H1 (cell line): ENCODE measurements at regions not wholly inside any gene's neighbourhood (a gene's known extent, or its start where the extent isn't known, plus 50 kb on each side); places are given as distances from the start of the nearest gene placed in this dataset.

ENCODE experiments used
- CBX5 ChIP-seq: fragments of 300-800, 300-1000 bp; sonication (generic); IDR thresholded peaks from 2 replicates; pipeline ENCODE4 v1.7.1; 2016; ENCODE audit warnings: antibody characterized with exemption, low read length, low read depth
- EGR1 ChIP-seq: IDR thresholded peaks from 2 replicates; pipeline ENCODE4 v1.6.1; 2011; ENCODE audit warnings: low read depth, low read length, borderline replicate concordance
- FOSL1 ChIP-seq: IDR thresholded peaks from 2 replicates; pipeline ENCODE4 v1.6.1; 2011; ENCODE audit warnings: mild to moderate bottlenecking, low read depth, low read length, moderate library complexity; ENCODE audit not compliant: insufficient read depth
- GTF2F1 ChIP-seq: IDR thresholded peaks from 2 replicates; pipeline ENCODE4 v1.6.1; 2012; ENCODE audit warnings: low read depth, low read length, improper control_type of control experiment, borderline replicate concordance
- HDAC2 ChIP-seq, 2 experiments: fragments of 300-600 bp in 1 of 2; sonication (generic) in 1 of 2; IDR thresholded peaks; 2 replicates each; pipeline ENCODE4 v1.6.1; 2011 to 2012; ENCODE audit warnings: low read depth in 2 of 2, low read length in 2 of 2, mild to moderate bottlenecking in 2 of 2, moderate library complexity in 2 of 2, borderline replicate concordance in 1 of 2, inconsistent platforms in 1 of 2
- RFX5 ChIP-seq: IDR thresholded peaks from 2 replicates; pipeline ENCODE4 v1.6.1; 2011; ENCODE audit warnings: low read depth, low read length, improper control_type of control experiment, borderline replicate concordance
- SP4 ChIP-seq: IDR thresholded peaks from 2 replicates; pipeline ENCODE4 v1.6.1; 2012; ENCODE audit warnings: low read length, inconsistent platforms
- TF ChIP-seq, protein P1 (sequence below), 3 experiments: IDR thresholded peaks; 1 replicate in 2 of 3; 2 replicates in 1 of 3; pipeline versions ENCODE4 v1.5.1 to v1.6.1; 2011; ENCODE audit warnings: low read length in 3 of 3, mild to moderate bottlenecking in 3 of 3, inconsistent platforms in 2 of 3, low read depth in 1 of 3, moderate library complexity in 1 of 3; ENCODE audit not compliant: insufficient read depth in 1 of 3; ENCODE audit errors: control extremely low read depth in 1 of 3

DNA sequence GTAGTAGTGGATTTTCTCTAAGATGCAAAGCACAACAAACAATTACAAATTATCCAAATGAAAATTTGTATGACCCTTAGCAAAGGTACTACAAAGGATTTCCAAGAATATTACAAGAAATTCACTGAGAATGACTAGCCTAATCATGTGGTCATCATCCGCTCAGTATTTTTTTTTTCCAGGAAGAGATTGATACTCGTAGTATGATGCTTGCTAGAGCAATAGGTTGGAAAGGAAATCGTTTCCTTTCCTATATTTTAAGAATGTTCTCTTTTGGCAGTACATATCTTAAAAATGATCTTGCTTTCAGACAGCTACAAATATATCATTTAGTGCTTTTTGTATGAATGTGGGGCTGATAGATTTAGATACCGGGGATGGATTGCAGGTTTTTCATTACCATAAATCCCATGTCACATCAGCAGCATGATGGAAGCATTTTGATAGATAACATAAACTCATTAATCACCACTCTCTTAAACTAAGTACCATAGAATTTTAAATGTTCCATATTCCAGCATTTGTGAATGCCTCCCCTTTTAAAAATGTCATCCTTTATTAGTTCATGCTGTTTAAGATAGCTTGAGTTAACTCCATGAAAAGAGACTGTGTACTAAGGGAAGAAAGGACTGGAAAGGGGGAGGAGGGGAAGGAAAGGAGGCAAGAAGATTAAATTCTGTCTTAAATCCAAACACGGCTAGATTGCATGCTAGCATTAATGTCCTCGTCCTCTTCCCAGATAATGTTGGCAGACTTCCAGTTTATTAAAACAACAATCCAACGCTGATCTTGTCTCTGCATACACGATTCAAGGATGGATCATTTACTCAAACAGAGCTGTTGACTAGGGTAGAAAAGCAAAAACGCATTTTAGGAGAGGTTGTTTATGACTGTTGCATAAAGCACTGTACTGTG lies 311.7 kb upstream of the ZNF608 start (continued):
- no peak for TF ChIP-seq EGR1
- no peak for TF ChIP-seq HDAC2 (IDR thresholded peaks at IDR 0.05; ENCODE audit: borderline replicate concordance in 1 of 2, low read depth in 2 of 2, low read length in 2 of 2)
- TF ChIP-seq GTF2F1 = no peak
- TF ChIP-seq FOSL1 = no peak
- no peak for TF ChIP-seq SP4
- TF ChIP-seq, protein P1, sequence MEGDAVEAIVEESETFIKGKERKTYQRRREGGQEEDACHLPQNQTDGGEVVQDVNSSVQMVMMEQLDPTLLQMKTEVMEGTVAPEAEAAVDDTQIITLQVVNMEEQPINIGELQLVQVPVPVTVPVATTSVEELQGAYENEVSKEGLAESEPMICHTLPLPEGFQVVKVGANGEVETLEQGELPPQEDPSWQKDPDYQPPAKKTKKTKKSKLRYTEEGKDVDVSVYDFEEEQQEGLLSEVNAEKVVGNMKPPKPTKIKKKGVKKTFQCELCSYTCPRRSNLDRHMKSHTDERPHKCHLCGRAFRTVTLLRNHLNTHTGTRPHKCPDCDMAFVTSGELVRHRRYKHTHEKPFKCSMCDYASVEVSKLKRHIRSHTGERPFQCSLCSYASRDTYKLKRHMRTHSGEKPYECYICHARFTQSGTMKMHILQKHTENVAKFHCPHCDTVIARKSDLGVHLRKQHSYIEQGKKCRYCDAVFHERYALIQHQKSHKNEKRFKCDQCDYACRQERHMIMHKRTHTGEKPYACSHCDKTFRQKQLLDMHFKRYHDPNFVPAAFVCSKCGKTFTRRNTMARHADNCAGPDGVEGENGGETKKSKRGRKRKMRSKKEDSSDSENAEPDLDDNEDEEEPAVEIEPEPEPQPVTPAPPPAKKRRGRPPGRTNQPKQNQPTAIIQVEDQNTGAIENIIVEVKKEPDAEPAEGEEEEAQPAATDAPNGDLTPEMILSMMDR (IDR thresholded peaks at IDR 0.05; ENCODE audit: control extremely low read depth in 1 of 3, insufficient read depth in 1 of 3, low read depth in 1 of 3, low read length in 3 of 3) = no peak
- no peak for TF ChIP-seq RFX5
- TF ChIP-seq CBX5 = no peak
